GM12874 (cell line): ENCODE measurements at regions not wholly inside any gene's neighbourhood (a gene's known extent, or its start where the extent isn't known, plus 50 kb on each side); places are given as distances from the start of the nearest gene placed in this dataset.

ENCODE experiments used
- TF ChIP-seq, protein P1 (sequence below): IDR thresholded peaks from 2 replicates; pipeline ENCODE4 v1.5.1; 2011; ENCODE audit warnings: low read depth, mild to moderate bottlenecking, control low read depth, low read length, moderate library complexity; ENCODE audit not compliant: insufficient read depth

- TF ChIP-seq, protein P1, sequence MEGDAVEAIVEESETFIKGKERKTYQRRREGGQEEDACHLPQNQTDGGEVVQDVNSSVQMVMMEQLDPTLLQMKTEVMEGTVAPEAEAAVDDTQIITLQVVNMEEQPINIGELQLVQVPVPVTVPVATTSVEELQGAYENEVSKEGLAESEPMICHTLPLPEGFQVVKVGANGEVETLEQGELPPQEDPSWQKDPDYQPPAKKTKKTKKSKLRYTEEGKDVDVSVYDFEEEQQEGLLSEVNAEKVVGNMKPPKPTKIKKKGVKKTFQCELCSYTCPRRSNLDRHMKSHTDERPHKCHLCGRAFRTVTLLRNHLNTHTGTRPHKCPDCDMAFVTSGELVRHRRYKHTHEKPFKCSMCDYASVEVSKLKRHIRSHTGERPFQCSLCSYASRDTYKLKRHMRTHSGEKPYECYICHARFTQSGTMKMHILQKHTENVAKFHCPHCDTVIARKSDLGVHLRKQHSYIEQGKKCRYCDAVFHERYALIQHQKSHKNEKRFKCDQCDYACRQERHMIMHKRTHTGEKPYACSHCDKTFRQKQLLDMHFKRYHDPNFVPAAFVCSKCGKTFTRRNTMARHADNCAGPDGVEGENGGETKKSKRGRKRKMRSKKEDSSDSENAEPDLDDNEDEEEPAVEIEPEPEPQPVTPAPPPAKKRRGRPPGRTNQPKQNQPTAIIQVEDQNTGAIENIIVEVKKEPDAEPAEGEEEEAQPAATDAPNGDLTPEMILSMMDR = no peak
Observed at GRCh38 chr4:179539641-179540040, 2097.4 kb upstream of the AGA start.

DNA sequence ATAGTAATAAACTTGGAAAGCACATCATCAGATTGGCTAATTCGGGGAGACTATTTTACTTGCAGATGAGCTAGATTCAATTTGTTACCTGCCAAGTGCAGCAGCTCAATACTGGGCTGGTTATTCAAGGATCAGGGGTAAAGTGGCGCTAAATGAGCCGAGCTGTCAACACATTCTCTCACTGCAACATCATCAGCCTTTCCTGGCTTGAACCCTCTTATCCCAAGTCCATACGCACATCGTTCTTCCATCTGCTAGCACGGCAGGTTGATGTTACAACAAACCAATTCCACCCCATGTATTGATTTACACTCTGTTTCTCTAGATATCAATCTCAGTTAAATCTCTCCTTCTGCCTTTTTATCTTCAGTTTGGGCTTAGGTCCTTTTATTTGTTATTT, 2101.5 kb upstream of the AGA start:
- TF ChIP-seq, protein P1 = no peak

GRCh38 chr4:179544496-179544895, 2102.3 kb upstream of the AGA start:
- TF ChIP-seq, protein P1 = no peak

DNA sequence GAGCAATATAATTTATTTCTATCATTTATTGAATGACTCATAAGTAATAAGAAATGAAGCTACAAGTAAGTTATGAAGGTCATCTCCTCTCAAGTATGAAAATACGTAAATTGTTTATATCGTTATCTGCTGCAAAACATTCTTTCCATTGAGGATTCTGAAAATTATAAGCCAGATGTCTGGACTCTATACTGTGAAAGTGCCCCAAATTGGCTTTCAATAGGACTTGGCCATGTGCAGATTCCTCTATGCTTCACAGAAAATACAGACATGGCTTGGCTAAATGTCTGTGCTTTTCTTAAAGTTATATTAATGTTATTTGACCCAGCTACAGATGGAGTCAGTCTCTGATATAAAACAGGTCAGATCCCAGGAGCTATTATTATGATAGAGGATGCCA, 2109.9 kb upstream of the AGA start:
- TF ChIP-seq, protein P1 = no peak

GRCh38 chr4:179563741-179564140, 2121.5 kb upstream of the AGA start:
- TF ChIP-seq, protein P1 = no peak

GRCh38 chr4:179569549-179569948, 2127.3 kb upstream of the AGA start:
- TF ChIP-seq, protein P1 = no peak

DNA sequence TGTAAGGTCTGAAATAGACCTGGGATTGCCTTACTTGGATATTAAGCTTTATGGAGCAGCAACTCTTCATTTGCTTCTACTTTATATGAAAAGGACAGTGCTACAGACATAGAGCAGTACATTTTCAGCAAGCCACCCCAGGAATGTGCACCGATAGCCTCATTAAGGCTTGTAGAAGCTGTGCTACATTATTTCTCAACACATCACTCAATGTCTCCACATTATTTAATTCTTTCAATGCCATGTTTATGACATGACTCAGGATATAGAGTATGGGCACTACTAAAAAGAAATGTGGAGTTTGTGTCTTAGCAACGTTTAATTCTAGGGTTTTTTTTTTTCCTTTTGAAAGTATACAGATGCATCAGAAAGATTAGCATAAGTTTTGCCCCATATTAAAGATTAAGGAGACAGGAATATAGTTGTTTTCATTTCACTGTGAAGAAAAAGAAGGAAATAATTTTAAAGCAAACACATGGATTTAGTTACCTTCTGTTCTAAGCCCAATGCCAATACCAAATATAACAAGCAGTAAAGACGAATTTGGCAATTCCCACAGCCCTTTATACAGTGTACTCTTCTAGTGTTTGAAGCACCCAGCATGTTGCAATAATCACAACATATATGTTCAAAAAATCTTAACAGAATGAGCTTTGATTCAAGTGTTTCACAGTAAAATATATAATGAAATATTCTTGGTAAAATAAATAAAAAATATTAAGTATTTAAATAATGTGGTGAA, 2140.1 kb upstream of the AGA start:
- TF ChIP-seq, protein P1 = no peak
